ENCODE measurements at regions not wholly inside any gene's neighbourhood (a gene's known extent, or its start where the extent isn't known, plus 50 kb on each side); places are given as distances from the start of the nearest gene placed in this dataset.

DNA sequence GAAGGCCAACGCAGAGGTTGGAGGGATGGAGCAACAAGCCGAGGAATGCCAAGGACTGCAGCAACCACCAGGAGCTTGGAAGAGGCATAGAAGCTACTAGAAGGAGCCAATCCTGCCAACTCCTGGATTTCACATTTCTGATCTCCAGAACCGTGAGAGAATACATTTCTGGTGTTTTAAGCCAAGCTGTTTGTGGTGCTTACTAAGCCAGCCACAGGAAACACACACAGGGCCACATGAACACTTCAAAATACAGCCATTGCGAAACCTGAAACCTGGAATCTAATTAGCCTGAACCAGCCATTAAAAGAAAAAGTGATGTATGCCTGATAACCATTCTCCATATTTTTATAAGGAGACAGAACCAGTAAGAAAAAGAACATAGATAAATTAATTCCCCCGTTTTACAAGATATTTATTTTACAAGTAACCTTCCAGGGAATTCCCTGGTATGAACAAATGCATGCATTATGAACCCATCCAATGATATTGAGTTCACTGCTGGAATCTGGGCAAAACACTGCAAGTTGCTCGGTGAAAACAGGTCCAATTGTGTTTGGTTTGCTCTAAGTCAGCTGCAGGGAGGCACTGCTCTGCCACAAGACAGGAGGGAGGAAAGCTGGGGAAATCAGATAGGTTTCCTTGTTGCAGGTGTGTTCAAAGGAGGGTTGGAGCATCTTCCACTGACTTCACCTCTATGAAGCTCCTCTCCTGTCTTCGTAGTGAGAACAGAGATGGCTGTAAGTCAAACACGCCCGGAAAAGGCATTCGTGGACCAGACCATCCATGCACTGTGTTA, 70.2 kb downstream of the ETS2 start:
- no peak for DNase-seq

Measured in CD4-positive, alpha-beta T cell treated with Interleukin-4 for 4 hours (primary cell).